Memory B cell (primary cell): ENCODE measurements at regions not wholly inside any gene's neighbourhood (a gene's known extent, or its start where the extent isn't known, plus 50 kb on each side); places are given as distances from the start of the nearest gene placed in this dataset.
"Not testable (repeated sequence)": the region's sequence is repeated elsewhere in the genome, so short reads cannot be mapped to it uniquely, and the experiment has no call there.

Experiments
- ATAC-seq: fragments of 150-1000 bp; cut with Tn5 transposase; 2 replicates; pipeline ENCODE4 v1.10.0; 2021; ENCODE audit warnings: low read depth, mild to moderate bottlenecking, moderate library complexity
- DNase-seq, 2 donors: peaks; one replicate each; pipeline ENCODE4 v3.0.0; 2022; ENCODE audit warnings: low spot score in 2 of 2
- H3K27ac Mint-ChIP-seq: one replicate; pipeline ENCODE4 v1.8.0; 2022; ENCODE audit warnings: mild to moderate bottlenecking, moderate library complexity, mixed read lengths
- H3K27me3 Mint-ChIP-seq: one replicate; pipeline ENCODE4 v1.8.0; 2022; ENCODE audit warnings: mixed read lengths
- H3K36me3 Mint-ChIP-seq: one replicate; pipeline ENCODE4 v1.8.0; 2022; ENCODE audit warnings: mild to moderate bottlenecking, mixed read lengths
- H3K4me1 Mint-ChIP-seq: one replicate; pipeline ENCODE4 v1.8.0; 2022; ENCODE audit warnings: mixed read lengths
- H3K4me3 Mint-ChIP-seq: one replicate; pipeline ENCODE4 v1.8.0; 2022; ENCODE audit warnings: mild to moderate bottlenecking, moderate library complexity, mixed read lengths
- H3K9me3 Mint-ChIP-seq: one replicate; pipeline ENCODE4 v1.8.0; 2022; ENCODE audit warnings: mixed read lengths

DNA sequence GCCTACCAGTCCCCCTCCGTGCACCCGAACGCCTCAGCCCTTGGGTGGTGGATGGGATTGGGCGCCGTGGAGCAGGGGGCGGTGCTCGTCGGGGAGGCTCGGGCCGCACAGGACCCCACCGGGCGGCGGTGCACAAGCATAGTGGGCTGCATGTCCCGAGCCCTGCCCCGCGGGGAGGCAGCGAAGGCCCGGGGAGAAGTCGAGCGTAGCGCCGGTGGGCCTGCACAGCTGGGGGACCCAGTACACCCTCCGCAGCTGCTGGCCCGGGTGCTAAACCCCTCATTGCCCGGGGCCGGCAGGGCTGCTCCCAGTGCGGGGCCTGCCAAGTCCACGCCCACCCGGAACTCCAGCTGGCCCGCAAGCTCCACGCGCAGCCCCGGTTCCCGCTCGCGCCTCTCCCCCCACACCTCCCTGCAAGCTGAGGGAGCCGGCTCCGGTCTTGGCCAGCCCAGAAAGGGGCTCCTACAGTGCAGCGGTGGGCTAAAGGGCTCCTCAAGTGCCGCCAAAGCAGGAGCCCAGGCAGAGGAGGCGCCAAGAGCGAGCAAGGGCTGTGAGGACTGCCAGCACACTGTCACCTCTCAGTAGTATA lies 891.3 kb upstream of the EPHA5 start:
- ATAC-seq, H3K27me3 Mint-ChIP-seq, H3K27ac Mint-ChIP-seq, H3K9me3 Mint-ChIP-seq, H3K4me3 Mint-ChIP-seq, H3K36me3 Mint-ChIP-seq, DNase-seq, H3K4me1 Mint-ChIP-seq: not testable (repeated sequence)

DNA sequence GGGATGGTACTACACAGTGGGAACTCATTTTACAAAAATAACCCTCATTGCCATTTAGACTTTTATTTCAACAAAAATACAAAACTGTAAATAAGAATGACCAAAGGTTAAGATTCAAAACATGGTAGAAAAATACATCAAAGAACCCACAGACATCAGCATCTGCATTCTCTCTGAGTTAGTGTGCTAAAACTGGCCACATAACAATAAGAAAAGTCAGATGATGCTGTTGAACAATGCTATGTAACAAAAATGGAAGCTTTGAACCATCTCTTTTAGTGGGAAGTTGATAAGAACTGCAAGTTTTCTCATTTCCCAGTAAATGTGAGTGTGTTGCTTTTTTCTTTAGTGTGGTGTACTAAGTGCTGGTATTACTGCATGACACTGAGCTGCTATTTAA lies 888.4 kb upstream of the EPHA5 start:
- Mint-ChIP-seq H3K27ac (no peak overlapping the region), H3K9me3 (no peaks in the 10 kb centered on the region), H3K4me1 (no peaks in the 10 kb centered on the region), H3K36me3 (no peaks in the 10 kb centered on the region), H3K27me3 (no peaks in the 10 kb centered on the region), H3K4me3 (no peak overlapping the region)
- DNase-seq (no peak), ATAC-seq (no peak)

DNA sequence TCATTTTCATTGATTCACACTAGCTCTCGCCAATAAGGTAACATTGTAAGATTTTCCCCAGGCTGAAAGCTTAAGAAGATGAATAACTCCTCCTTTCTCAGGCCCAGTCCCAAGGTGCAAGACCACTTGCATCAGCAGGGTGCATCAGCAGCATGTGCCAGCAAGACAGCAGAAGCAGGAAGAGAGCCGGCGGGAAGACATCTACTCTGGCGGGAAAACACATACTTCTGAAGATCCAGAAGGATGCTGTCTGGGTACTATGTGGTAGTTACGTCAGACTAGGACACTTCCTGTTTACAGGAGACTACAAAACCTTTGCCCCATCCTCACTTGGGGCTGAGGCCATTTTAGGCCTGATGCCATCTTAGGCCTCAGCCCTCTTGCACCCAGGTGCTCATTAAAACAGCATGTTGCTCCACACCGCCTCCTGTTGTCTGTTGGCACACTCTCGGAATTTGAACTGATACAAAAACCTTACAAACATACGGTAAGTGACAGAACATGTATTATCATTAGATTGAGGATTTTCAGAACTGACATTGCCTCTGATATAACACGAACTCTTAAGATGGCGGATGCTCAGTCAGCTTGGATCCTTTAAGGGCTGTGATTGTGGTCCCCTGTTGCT lies 886.5 kb upstream of the EPHA5 start:
- DNase-seq (no peak), ATAC-seq (no peak)
- no peak overlapping the region for H3K27ac Mint-ChIP-seq
- no peaks in the 10 kb centered on the region for H3K4me1 Mint-ChIP-seq
- no peaks in the 10 kb centered on the region for H3K27me3 Mint-ChIP-seq
- no peaks in the 10 kb centered on the region for H3K36me3 Mint-ChIP-seq
- H3K9me3 Mint-ChIP-seq: no peaks in the 10 kb centered on the region
- H3K4me3 Mint-ChIP-seq: no peak overlapping the region

DNA sequence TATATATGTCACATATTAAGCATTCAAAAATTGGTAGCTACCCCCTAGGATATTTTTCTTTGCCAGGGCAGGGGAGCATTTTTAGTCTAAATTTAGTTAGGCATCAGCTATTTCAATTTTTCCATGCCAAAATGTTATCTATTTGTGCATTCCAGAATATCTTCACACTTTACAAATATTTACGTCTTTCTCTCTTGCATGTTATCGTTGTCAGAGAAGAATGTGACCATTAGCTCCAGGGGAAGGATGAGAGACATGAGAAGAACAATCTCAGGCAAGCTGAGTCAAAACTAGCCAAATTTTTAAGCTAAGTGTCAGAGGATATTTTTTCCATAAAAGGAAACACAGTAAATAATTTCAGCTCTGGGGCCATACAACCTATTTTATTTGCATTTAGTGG lies 885.0 kb upstream of the EPHA5 start:
- H3K36me3 Mint-ChIP-seq: no peaks in the 10 kb centered on the region
- no peak overlapping the region for H3K4me3 Mint-ChIP-seq
- no peak overlapping the region for H3K27ac Mint-ChIP-seq
- no peaks in the 10 kb centered on the region for H3K27me3 Mint-ChIP-seq
- no peaks in the 10 kb centered on the region for H3K9me3 Mint-ChIP-seq
- no peak for DNase-seq
- no peaks in the 10 kb centered on the region for H3K4me1 Mint-ChIP-seq
- no peak for ATAC-seq

DNA sequence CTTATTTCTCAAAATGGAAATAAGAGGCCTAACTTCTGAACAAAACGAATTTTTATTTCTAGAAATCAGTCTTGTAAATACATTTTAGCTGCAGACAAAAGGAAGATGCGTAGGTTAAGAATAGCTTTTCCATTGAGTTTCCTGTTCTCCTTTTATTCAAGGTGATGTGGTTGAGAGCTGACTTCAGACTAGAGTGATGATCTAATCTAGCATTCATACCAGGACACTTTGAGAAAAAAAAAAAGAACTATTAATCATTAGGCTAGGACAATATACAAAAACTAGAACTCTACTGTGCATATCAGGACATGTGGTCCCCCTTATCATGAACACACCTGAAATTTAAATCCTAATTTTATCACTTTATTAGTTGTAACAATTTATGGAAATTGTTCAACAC lies 884.5 kb upstream of the EPHA5 start:
- no peaks in the 10 kb centered on the region for H3K9me3 Mint-ChIP-seq
- no peaks in the 10 kb centered on the region for H3K27me3 Mint-ChIP-seq
- no peak overlapping the region for H3K27ac Mint-ChIP-seq
- H3K4me1 Mint-ChIP-seq: no peaks in the 10 kb centered on the region
- ATAC-seq (no peak), DNase-seq (no peak)
- H3K4me3 Mint-ChIP-seq: no peak overlapping the region
- no peaks in the 10 kb centered on the region for H3K36me3 Mint-ChIP-seq

DNA sequence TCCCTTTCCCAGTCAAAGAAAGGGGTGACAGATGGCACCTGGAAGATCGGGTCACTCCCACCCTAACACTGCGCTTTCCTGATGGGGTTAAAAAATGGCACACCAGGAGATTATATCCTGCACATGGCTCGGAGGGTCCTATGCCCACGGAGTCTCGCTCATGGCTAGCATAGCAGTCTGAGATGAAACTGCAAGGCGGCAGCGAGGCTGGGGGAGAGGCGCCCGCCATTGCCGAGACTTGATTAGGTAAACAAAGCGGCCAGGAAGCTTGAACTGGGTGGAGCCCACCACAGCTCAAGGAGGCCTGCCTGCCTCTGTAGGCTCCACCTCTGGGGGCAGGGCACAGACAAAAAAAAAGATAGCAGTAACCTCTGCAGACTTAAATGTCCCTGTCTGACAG lies 875.0 kb upstream of the EPHA5 start:
- DNase-seq, H3K4me1 Mint-ChIP-seq, H3K9me3 Mint-ChIP-seq, H3K36me3 Mint-ChIP-seq, ATAC-seq, H3K4me3 Mint-ChIP-seq, H3K27me3 Mint-ChIP-seq, H3K27ac Mint-ChIP-seq: not testable (repeated sequence)

DNA sequence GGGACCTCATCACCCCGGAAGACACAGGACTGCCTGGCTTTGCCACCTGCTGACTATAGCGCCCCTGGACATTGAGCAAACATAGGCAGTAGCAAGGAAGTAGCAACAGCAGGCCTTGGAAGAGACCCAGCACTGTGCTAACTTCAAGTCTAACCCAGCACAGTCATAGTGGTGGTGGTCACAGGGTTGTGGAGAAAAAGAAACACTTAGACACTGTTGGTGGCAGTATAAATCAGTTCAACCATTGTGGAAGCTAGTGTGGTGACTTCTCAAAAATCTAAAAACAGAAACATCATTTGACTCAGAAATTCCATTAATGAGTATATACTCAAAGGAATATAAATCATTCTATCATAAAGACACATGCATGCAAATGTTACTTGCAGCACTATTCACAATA lies 874.0 kb upstream of the EPHA5 start:
- Mint-ChIP-seq H3K36me3 (no peaks in the 10 kb centered on the region), H3K4me1 (no peaks in the 10 kb centered on the region), H3K4me3 (no peak overlapping the region), H3K27ac (no peak overlapping the region), H3K9me3 (no peaks in the 10 kb centered on the region), H3K27me3 (no peaks in the 10 kb centered on the region)
- ATAC-seq (no peak), DNase-seq (no peak)

DNA sequence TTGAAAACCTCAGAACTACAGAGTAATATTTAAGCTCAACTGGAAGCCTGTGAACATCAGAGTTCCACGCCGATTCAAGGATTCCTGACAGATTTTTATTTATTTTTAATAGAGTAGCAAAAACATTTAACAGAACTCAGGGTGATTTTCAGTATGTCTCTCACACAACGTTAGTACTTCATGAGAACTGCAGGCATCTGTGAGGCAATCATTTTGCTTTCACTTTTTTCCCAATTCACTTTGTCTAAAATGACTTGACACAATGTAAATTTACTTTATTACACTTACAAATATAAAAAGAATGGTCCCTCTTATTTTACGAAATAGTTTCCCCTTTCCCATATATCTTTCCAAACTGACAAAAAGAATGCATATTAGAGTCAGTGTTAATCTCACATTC lies 869.5 kb upstream of the EPHA5 start:
- no peaks in the 10 kb centered on the region for H3K27me3 Mint-ChIP-seq
- no peak overlapping the region for H3K4me3 Mint-ChIP-seq
- no peak for DNase-seq
- ATAC-seq: no peak
- H3K27ac Mint-ChIP-seq: no peak overlapping the region
- no peaks in the 10 kb centered on the region for H3K4me1 Mint-ChIP-seq
- no peaks in the 10 kb centered on the region for H3K36me3 Mint-ChIP-seq
- no peaks in the 10 kb centered on the region for H3K9me3 Mint-ChIP-seq

DNA sequence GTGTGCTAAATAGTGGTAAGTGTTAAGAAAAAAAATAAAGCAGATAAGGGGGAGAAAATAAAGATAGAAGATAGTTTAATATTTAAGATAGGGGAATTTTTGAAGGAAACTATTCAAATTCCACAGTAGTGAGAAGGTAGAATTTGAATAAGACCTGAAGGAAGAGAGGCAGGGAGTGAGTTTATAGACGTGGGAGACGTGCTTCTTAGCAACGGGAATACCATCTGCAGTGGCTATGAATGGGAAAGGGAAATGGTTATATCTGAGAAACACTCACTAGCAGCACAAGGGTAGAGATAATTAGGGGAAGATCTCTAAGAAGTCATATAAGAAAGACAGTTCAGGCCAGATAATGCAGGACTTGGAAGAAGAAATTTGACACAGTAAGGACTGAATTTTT lies 854.5 kb upstream of the EPHA5 start:
- no peak for DNase-seq
- no peaks in the 10 kb centered on the region for H3K36me3 Mint-ChIP-seq
- no peak overlapping the region for H3K4me3 Mint-ChIP-seq
- no peak for ATAC-seq
- H3K27me3 Mint-ChIP-seq: no peaks in the 10 kb centered on the region
- H3K9me3 Mint-ChIP-seq: peaks cover 10% of the 10 kb centered on the region
- H3K27ac Mint-ChIP-seq: no peak overlapping the region
- no peaks in the 10 kb centered on the region for H3K4me1 Mint-ChIP-seq

DNA sequence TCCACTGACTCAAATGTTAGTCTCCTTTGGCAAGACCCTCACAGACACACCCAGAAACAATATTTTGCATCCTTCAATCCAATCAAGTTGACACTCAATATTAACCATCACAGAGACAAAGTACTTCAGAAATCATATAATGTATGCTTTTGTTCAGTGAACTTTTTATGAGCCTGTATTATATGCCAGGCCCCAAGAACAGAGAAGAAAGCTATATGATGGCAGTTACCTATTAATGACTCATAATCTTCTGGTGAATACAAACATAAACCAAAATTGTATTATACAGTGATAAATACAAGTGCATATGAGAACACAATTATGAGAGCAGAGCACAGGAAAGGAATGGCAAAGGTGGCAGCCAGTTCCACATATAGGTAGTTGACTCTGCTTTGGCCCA lies 852.0 kb upstream of the EPHA5 start:
- Mint-ChIP-seq H3K4me3 (no peak overlapping the region), H3K27ac (no peak overlapping the region), H3K4me1 (no peaks in the 10 kb centered on the region), H3K36me3 (no peaks in the 10 kb centered on the region), H3K9me3 (peaks cover 3% of the 10 kb centered on the region), H3K27me3 (no peaks in the 10 kb centered on the region)
- DNase-seq (no peak), ATAC-seq (no peak)

DNA sequence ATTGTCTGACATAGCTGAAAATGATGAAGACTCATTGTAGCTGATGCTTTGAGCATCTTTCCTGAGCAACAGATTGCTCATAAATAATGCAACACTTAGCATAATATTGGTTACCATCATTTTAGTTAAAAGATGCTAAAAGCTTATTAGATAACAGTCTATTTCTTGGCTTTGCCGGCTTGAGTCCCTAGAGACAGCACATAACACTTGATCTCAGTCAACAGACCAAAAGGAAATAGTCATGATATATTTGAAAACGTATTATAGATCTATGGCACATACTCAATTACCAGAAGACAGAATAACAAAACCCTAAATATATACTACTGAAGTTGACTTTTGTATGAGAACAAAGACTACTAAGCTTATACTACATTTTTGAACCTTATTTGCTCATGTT lies 846.7 kb upstream of the EPHA5 start:
- Mint-ChIP-seq H3K9me3 (peaks cover 3% of the 10 kb centered on the region), H3K36me3 (no peaks in the 10 kb centered on the region), H3K27me3 (no peaks in the 10 kb centered on the region), H3K4me1 (no peaks in the 10 kb centered on the region), H3K4me3 (no peak overlapping the region), H3K27ac (no peak overlapping the region)
- DNase-seq (no peak), ATAC-seq (no peak)

DNA sequence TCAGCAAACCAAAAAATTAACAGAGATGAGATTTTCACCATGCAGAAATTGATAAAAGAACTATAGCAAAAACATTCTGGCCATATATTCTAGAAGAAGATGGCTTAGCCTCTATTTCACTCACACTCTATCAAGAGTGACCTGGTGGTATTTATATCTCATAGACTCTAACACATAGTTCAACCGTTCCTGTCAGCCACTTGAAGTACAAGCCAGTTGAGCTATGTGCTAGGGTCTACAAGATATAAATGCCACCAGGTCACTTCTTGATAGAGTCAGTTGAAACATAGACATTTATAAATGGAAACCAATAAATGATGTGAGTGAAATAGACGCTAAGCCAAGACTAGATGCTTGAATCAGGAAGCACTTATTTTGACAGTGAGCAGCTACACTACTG lies 836.7 kb upstream of the EPHA5 start:
- Mint-ChIP-seq H3K4me1 (no peaks in the 10 kb centered on the region), H3K27me3 (no peaks in the 10 kb centered on the region), H3K4me3 (no peak overlapping the region), H3K36me3 (no peaks in the 10 kb centered on the region), H3K9me3 (peaks cover 1% of the 10 kb centered on the region), H3K27ac (no peak overlapping the region)
- ATAC-seq (no peak), DNase-seq (no peak)

DNA sequence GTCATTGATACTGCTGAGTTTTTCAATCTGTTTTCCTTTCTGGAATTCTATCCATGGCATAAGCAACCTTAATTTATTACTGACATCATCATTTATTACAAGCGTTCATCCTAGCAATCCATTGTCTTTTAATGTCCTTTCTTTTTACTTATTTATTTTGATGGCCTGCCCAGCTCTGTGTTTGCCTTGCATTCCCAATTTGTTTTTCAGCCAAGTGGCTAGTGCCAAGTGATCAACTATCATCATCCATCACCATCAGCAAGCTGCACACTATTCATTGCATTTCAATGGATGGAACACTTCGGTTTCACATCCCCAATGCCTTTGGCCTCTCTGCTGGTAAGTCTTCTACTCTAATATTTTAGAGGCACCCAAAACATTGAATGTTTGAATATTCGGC lies 831.7 kb upstream of the EPHA5 start:
- Mint-ChIP-seq H3K36me3 (no peaks in the 10 kb centered on the region), H3K27me3 (no peaks in the 10 kb centered on the region), H3K27ac (no peak overlapping the region), H3K4me3 (no peak overlapping the region), H3K4me1 (no peaks in the 10 kb centered on the region), H3K9me3 (peaks cover 2% of the 10 kb centered on the region)
- no peak for ATAC-seq
- no peak for DNase-seq

DNA sequence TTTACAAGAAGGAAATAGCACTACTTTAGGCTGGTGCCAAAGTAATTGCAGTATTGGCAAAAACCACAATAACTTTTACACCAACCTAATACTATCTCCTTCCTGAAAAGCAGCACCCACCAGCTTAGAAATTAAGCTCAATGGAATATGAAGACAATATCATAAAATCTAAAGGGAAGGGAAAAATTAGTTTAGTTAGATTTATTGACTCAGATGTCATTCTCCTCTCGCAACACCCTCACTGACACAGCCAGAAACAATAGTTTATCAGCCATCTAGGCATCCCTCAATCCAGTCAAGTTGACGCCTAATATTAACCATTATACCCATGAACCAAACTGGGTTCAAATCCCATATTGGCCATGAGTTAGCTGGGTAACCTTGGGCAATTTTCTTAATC lies 820.4 kb upstream of the EPHA5 start:
- DNase-seq (no peak), ATAC-seq (no peak)
- no peak overlapping the region for H3K4me3 Mint-ChIP-seq
- no peaks in the 10 kb centered on the region for H3K4me1 Mint-ChIP-seq
- no peaks in the 10 kb centered on the region for H3K36me3 Mint-ChIP-seq
- H3K9me3 Mint-ChIP-seq: no peaks in the 10 kb centered on the region
- no peak overlapping the region for H3K27ac Mint-ChIP-seq
- H3K27me3 Mint-ChIP-seq: no peaks in the 10 kb centered on the region

DNA sequence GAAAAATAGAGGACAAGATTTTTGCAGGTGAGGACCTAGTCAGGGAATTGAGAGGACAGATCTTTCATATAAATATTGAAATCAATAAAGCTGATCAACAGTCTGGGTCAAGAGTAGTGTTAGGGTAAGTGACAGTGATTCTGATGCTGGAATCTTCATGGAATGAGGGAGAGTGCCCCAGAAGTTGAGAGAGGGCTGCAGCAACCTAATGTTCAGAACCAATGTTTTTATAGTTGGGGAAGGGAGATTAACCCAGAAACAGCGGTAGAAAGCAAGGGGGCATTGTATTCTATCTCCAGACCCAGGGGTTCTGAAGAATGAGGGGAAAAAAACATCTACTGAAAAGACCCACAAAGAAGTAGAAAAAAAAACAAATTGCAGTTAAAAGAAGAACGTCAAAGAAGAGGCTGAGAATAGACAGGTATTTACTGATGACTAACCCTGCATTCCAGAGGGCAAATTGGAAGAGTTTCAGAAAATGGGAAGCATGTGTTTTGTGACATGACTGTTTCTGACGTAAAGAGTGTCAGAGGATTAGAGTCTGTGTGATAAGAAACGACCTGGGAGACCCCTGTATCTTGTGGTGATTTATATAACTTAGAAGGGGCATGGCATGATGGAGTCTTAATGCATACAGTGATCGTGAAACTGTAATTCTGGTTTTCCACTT lies 819.6 kb upstream of the EPHA5 start:
- Mint-ChIP-seq H3K4me1 (no peaks in the 10 kb centered on the region), H3K4me3 (no peak overlapping the region), H3K36me3 (no peaks in the 10 kb centered on the region), H3K9me3 (no peaks in the 10 kb centered on the region), H3K27ac (no peak overlapping the region), H3K27me3 (no peaks in the 10 kb centered on the region)
- DNase-seq: no peak
- no peak for ATAC-seq
